Right lobe of liver (tissue), 6 donors: ENCODE measurements at regions not wholly inside any gene's neighbourhood (a gene's known extent, or its start where the extent isn't known, plus 50 kb on each side); places are given as distances from the start of the nearest gene placed in this dataset.

Experiments used
- ATAC-seq, 4 donors: fragments of 200-7000 bp; cut with Tn5 transposase; one replicate each; pipeline ENCODE4 v1.9.1; 2020; ENCODE audit warnings: mild to moderate bottlenecking in 4 of 4, moderate library complexity in 4 of 4
- DNase-seq, 3 donors: peaks; one replicate each; pipeline ENCODE4 v3.0.0-alpha.2; 2020
- H3K27ac ChIP-seq, 3 donors: fragments of 200-600 bp; one replicate each; pipeline ENCODE4 v1.8.0; 2022
- H3K27me3 ChIP-seq, 2 donors: fragments of 200-600 bp; one replicate each; pipeline ENCODE4 v1.8.0; 2022
- H3K36me3 ChIP-seq, 4 donors: fragments of 200-600 bp; sonication (generic) in 1 of 4; one replicate each; pipeline versions ENCODE4 v1.5.1 to v1.8.0; 2017 to 2022; ENCODE audit warnings: control low read depth in 1 of 4
- H3K4me1 ChIP-seq, 4 donors: fragments of 200-600 bp; sonication (generic) in 1 of 4; one replicate each; pipeline versions ENCODE4 v1.5.1 to v1.8.0; 2017 to 2022; ENCODE audit warnings: control low read depth in 1 of 4
- H3K4me3 ChIP-seq, 3 donors: fragments of 200-600 bp; one replicate each; pipeline ENCODE4 v1.8.0; 2022
- H3K9me3 ChIP-seq, 4 donors: fragments of 200-600 bp; sonication (generic) in 1 of 4; one replicate each; pipeline versions ENCODE4 v1.5.1 to v1.8.0; 2017 to 2022; ENCODE audit warnings: control low read depth in 1 of 4
- POLR2A ChIP-seq: fragments of 450-650 bp; IDR thresholded peaks from one replicate; pipeline ENCODE4 v1.6.1; 2017; ENCODE audit warnings: antibody characterized with exemption, mild to moderate bottlenecking
- WGBS: methylation state at CpG from one replicate; pipeline ENCODE4 v1.1.6; 2018; ENCODE audit warnings: low coverage, low lambda C conversion rate; ENCODE audit not compliant: insufficient coverage; ENCODE audit errors: missing lambda C conversion rate; 5-methylcytosine and 5-hydroxymethylcytosine counted together
- intact Hi-C, 2 donors: fragments of 100-400 bp; cut with DNase I; formaldehyde crosslinking; loops; one replicate each; pipeline versions ENCODE4 v1.11.2 to v1.14.1; 2022
- TF ChIP-seq, protein P1 (sequence below), 4 donors: fragments of 200-600 bp in 3 of 4; fragments of 450-650 bp in 1 of 4; IDR thresholded peaks; one replicate each; pipeline versions ENCODE4 v1.5.1 to v1.8.0; 2016 to 2022; ENCODE audit warnings: antibody characterized with exemption in 4 of 4, mild to moderate bottlenecking in 2 of 4
- donor health status: DM: no; HTN: yes; CAD: no.
- donor health status: DM: no; HTN: no; CAD: no.
- donor health status: DM: no; HTN: no; CAD: no.
- donor health status: DM: no; HTN: yes; CAD: no.
- donor health status: DM: no; HTN: yes; CAD: no.

- H3K4me1 ChIP-seq, result no peaks in the 10 kb centered on the region
- no peak for DNase-seq
- H3K4me3 ChIP-seq, result no peak overlapping the region
- TF ChIP-seq, protein P1, sequence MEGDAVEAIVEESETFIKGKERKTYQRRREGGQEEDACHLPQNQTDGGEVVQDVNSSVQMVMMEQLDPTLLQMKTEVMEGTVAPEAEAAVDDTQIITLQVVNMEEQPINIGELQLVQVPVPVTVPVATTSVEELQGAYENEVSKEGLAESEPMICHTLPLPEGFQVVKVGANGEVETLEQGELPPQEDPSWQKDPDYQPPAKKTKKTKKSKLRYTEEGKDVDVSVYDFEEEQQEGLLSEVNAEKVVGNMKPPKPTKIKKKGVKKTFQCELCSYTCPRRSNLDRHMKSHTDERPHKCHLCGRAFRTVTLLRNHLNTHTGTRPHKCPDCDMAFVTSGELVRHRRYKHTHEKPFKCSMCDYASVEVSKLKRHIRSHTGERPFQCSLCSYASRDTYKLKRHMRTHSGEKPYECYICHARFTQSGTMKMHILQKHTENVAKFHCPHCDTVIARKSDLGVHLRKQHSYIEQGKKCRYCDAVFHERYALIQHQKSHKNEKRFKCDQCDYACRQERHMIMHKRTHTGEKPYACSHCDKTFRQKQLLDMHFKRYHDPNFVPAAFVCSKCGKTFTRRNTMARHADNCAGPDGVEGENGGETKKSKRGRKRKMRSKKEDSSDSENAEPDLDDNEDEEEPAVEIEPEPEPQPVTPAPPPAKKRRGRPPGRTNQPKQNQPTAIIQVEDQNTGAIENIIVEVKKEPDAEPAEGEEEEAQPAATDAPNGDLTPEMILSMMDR (IDR thresholded peaks at IDR 0.05), result no peak
- no peak for TF ChIP-seq POLR2A
- intact Hi-C loops, result no loop called here
- H3K27ac ChIP-seq, result no peak overlapping the region
- no peak for ATAC-seq
- WGBS, result 86% methylated on average over 1 of the region's 1 CpG
- no peaks in the 10 kb centered on the region for H3K27me3 ChIP-seq
- no peaks in the 10 kb centered on the region for H3K9me3 ChIP-seq
- no peaks in the 10 kb centered on the region for H3K36me3 ChIP-seq
Measured at GRCh38 chr2:145100301-145100700, 580.4 kb upstream of the ZEB2 start.

GRCh38 chr2:145096582-145096981, 576.7 kb upstream of the ZEB2 start:
- Histone ChIP-seq H3K4me3 (no peak overlapping the region), H3K36me3 (no peaks in the 10 kb centered on the region), H3K4me1 (no peaks in the 10 kb centered on the region), H3K27ac (no peak overlapping the region), H3K27me3 (no peaks in the 10 kb centered on the region), H3K9me3 (no peaks in the 10 kb centered on the region)
- ATAC-seq (no peak), DNase-seq (no peak)
- intact Hi-C loops, result no loop called here
- TF ChIP-seq, protein P1 (IDR thresholded peaks at IDR 0.05), result no peak
- TF ChIP-seq POLR2A, result no peak

GRCh38 chr2:145095641-145096435, 575.9 kb upstream of the ZEB2 start:
- H3K27ac ChIP-seq, result no peak overlapping the region
- no peak for ATAC-seq
- no peaks in the 10 kb centered on the region for H3K27me3 ChIP-seq
- TF ChIP-seq POLR2A, result no peak
- TF ChIP-seq, protein P1 (IDR thresholded peaks at IDR 0.05), result no peak
- intact Hi-C loops, result no loop called here
- H3K4me3 ChIP-seq, result no peak overlapping the region
- DNase-seq, result no peak
- 41% methylated on average over 3 of the region's 3 CpGs for WGBS
- no peaks in the 10 kb centered on the region for H3K9me3 ChIP-seq
- no peaks in the 10 kb centered on the region for H3K4me1 ChIP-seq
- H3K36me3 ChIP-seq, result no peaks in the 10 kb centered on the region

GRCh38 chr2:145094370-145094769, 574.5 kb upstream of the ZEB2 start:
- Histone ChIP-seq H3K27me3 (no peaks in the 10 kb centered on the region), H3K36me3 (no peaks in the 10 kb centered on the region), H3K9me3 (no peaks in the 10 kb centered on the region), H3K4me1 (no peaks in the 10 kb centered on the region), H3K4me3 (no peak overlapping the region), H3K27ac (no peak overlapping the region)
- intact Hi-C loops, result no loop called here
- no peak for TF ChIP-seq POLR2A
- TF ChIP-seq, protein P1 (IDR thresholded peaks at IDR 0.05), result no peak
- DNase-seq, result no peak
- no peak for ATAC-seq

DNA sequence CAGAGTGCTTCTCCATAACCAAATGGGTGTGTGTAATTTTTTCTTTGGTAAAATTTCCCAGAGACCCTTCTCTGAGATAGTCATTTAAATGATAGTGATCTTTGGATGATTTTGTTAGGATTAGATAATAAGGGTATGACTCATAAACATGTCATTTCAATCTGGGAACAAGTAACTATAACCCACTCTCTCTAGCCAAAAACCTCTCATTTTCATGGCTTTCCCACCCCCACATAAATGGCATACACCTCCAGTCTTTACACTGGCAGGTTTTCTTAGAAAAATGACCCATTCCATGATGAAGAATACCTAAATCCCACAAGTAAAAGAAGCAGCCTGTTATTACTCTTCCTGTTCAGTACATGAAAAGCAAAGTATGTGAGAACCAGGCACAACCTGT, 572.0 kb upstream of the ZEB2 start:
- no peak for TF ChIP-seq POLR2A
- TF ChIP-seq, protein P1 (IDR thresholded peaks at IDR 0.05), result no peak
- DNase-seq, result no peak
- no peaks in the 10 kb centered on the region for H3K36me3 ChIP-seq
- intact Hi-C loops, result no loop called here
- H3K9me3 ChIP-seq, result no peaks in the 10 kb centered on the region
- no peak overlapping the region for H3K27ac ChIP-seq
- H3K4me1 ChIP-seq, result no peaks in the 10 kb centered on the region
- no peak for ATAC-seq
- H3K27me3 ChIP-seq, result no peaks in the 10 kb centered on the region
- H3K4me3 ChIP-seq, result no peak overlapping the region
